Cardiac septum (tissue), 1 donor: ENCODE measurements at regions not wholly inside any gene's neighbourhood (a gene's known extent, or its start where the extent isn't known, plus 50 kb on each side); places are given as distances from the start of the nearest gene placed in this dataset.

Experiments used
- DNase-seq: peaks from one replicate; pipeline ENCODE4 v3.0.0-alpha.2; 2020; ENCODE audit warnings: low spot score
- intact Hi-C: fragments of 100-400 bp; cut with DNase I; formaldehyde crosslinking; loops from one replicate; pipeline ENCODE4 v1.14.0; 2022
- donor health status: DM: no; HTN: no; CAD: no.

GRCh38 chr11:22508665-22509064 is 117.0 kb downstream of the FANCF start:
- intact Hi-C loops, result no loop called here

GRCh38 chr11:22497474-22497873 is 128.1 kb downstream of the FANCF start:
- intact Hi-C loops, result no loop called here
- no peak for DNase-seq

More at GRCh38 chr11:22508665-22509064, 117.0 kb downstream of the FANCF start:
- no peak for DNase-seq

- no peak for DNase-seq
- intact Hi-C loops, result no loop called here
Measured at GRCh38 chr11:22491555-22492225, 133.9 kb downstream of the FANCF start.

- DNase-seq, result no peak
- intact Hi-C loops, result no loop called here
Measured at GRCh38 chr11:22479971-22480720, 142.0 kb downstream of the SLC17A6 start.

- DNase-seq, result no peak
- intact Hi-C loops, result no loop called here
Measured at GRCh38 chr11:22479208-22479607, 141.0 kb downstream of the SLC17A6 start.

GRCh38 chr11:22478169-22478568 is 140.0 kb downstream of the SLC17A6 start:
- DNase-seq, result no peak
- intact Hi-C loops, result no loop called here

GRCh38 chr11:22477312-22477711 is 139.1 kb downstream of the SLC17A6 start:
- no peak for DNase-seq
- intact Hi-C loops, result no loop called here

- intact Hi-C loops, result no loop called here
Measured at GRCh38 chr11:22476589-22476988, 138.4 kb downstream of the SLC17A6 start.

GRCh38 chr11:22474616-22475015 is 136.4 kb downstream of the SLC17A6 start:
- intact Hi-C loops, result no loop called here
- no peak for DNase-seq

More at GRCh38 chr11:22476589-22476988, 138.4 kb downstream of the SLC17A6 start:
- no peak for DNase-seq

GRCh38 chr11:22473586-22473985 is 135.4 kb downstream of the SLC17A6 start:
- DNase-seq, result no peak
- intact Hi-C loops, result no loop called here

GRCh38 chr11:22472306-22472705 is 134.1 kb downstream of the SLC17A6 start:
- DNase-seq, result no peak
- intact Hi-C loops, result no loop called here

- DNase-seq, result no peak
- intact Hi-C loops, result no loop called here
Measured at GRCh38 chr11:22471385-22471784, 133.2 kb downstream of the SLC17A6 start.

- intact Hi-C loops, result no loop called here
Measured at GRCh38 chr11:22467741-22468140, 129.6 kb downstream of the SLC17A6 start.

GRCh38 chr11:22467248-22467647 is 129.1 kb downstream of the SLC17A6 start:
- no peak for DNase-seq
- intact Hi-C loops, result no loop called here

More at GRCh38 chr11:22467741-22468140, 129.6 kb downstream of the SLC17A6 start:
- DNase-seq, result no peak

GRCh38 chr11:22466809-22467208 is 128.6 kb downstream of the SLC17A6 start:
- DNase-seq, result no peak
- intact Hi-C loops, result no loop called here

GRCh38 chr11:22466351-22466750 is 128.2 kb downstream of the SLC17A6 start:
- DNase-seq, result no peak
- intact Hi-C loops, result no loop called here

GRCh38 chr11:22465620-22466019 is 127.4 kb downstream of the SLC17A6 start:
- intact Hi-C loops, result no loop called here
- DNase-seq, result no peak

GRCh38 chr11:22461626-22462025 is 123.4 kb downstream of the SLC17A6 start:
- intact Hi-C loops, result no loop called here
- no peak for DNase-seq

GRCh38 chr11:22460181-22460580 is 122.0 kb downstream of the SLC17A6 start:
- no peak for DNase-seq

GRCh38 chr11:22459048-22459447 is 120.9 kb downstream of the SLC17A6 start:
- intact Hi-C loops, result no loop called here

More at GRCh38 chr11:22460181-22460580, 122.0 kb downstream of the SLC17A6 start:
- intact Hi-C loops, result no loop called here

GRCh38 chr11:22458161-22458560 is 120.0 kb downstream of the SLC17A6 start:
- intact Hi-C loops, result no loop called here
- no peak for DNase-seq

More at GRCh38 chr11:22459048-22459447, 120.9 kb downstream of the SLC17A6 start:
- DNase-seq, result no peak
